WI38 (cell line): ENCODE measurements at regions not wholly inside any gene's neighbourhood (a gene's known extent, or its start where the extent isn't known, plus 50 kb on each side); places are given as distances from the start of the nearest gene placed in this dataset.

Experiments used
- H3K4me3 ChIP-seq: 2 replicates; pipeline ENCODE4 v1.5.1; 2011; ENCODE audit warnings: low read depth, mild to moderate bottlenecking, control low read depth, low read length
- TF ChIP-seq, protein P1 (sequence below): IDR thresholded peaks from 2 replicates; pipeline ENCODE4 v1.5.1; 2012; ENCODE audit warnings: low read depth, mild to moderate bottlenecking, control low read depth, low read length

- TF ChIP-seq, protein P1, sequence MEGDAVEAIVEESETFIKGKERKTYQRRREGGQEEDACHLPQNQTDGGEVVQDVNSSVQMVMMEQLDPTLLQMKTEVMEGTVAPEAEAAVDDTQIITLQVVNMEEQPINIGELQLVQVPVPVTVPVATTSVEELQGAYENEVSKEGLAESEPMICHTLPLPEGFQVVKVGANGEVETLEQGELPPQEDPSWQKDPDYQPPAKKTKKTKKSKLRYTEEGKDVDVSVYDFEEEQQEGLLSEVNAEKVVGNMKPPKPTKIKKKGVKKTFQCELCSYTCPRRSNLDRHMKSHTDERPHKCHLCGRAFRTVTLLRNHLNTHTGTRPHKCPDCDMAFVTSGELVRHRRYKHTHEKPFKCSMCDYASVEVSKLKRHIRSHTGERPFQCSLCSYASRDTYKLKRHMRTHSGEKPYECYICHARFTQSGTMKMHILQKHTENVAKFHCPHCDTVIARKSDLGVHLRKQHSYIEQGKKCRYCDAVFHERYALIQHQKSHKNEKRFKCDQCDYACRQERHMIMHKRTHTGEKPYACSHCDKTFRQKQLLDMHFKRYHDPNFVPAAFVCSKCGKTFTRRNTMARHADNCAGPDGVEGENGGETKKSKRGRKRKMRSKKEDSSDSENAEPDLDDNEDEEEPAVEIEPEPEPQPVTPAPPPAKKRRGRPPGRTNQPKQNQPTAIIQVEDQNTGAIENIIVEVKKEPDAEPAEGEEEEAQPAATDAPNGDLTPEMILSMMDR, result no peak
- H3K4me3 ChIP-seq, result no peak overlapping the region
These were observed 1981.9 kb upstream of the TENM3 start for GRCh38 chr4:180261346-180261745.

GRCh38 chr4:180280076-180280475 is 1963.1 kb upstream of the TENM3 start:
- TF ChIP-seq, protein P1, result no peak
- H3K4me3 ChIP-seq, result no peak overlapping the region

GRCh38 chr4:180280726-180281297 is 1962.4 kb upstream of the TENM3 start:
- H3K4me3 ChIP-seq, result no peak overlapping the region
- TF ChIP-seq, protein P1, result no peak

- no peak overlapping the region for H3K4me3 ChIP-seq
- TF ChIP-seq, protein P1, result no peak
These were observed 1961.5 kb upstream of the TENM3 start for GRCh38 chr4:180281724-180282123.

DNA sequence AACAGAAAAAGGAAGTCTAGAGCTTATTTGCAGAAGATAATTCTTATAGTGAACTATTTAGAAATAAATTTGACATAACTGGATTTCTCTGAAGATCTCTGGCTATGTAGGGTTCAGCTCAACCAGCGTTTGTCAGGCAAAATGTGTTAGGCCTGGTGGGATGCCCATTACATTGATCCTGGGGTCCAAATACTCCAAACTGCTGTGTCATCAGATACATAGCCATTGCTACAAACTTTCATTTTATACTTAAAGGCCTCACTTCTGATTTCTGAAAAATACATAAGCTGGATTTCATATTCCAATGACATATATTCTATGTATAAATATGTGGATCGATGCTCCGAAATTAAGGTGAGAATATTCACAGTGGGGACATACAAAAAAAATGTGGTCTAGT is 1958.9 kb upstream of the TENM3 start:
- TF ChIP-seq, protein P1, result no peak
- H3K4me3 ChIP-seq, result no peak overlapping the region

DNA sequence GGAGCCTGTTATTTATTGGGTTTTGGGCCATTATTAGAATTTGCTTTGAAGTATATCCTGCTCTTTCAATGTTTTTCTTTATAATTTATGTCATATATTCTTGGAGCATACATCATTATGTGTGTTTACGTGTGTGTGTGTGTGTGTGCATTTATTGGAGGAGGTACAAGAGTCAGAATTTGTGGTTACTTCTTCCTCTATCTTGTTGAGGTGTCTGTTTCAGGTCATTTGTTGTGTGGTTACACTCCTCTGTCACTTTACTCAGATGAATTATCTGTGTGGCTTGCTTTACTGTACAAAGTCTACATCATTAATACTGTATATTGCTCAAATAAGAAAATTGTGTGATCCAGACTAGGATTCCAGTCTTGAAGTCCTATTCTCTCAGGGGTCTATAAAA is 1957.4 kb upstream of the TENM3 start:
- TF ChIP-seq, protein P1, result no peak
- no peak overlapping the region for H3K4me3 ChIP-seq

DNA sequence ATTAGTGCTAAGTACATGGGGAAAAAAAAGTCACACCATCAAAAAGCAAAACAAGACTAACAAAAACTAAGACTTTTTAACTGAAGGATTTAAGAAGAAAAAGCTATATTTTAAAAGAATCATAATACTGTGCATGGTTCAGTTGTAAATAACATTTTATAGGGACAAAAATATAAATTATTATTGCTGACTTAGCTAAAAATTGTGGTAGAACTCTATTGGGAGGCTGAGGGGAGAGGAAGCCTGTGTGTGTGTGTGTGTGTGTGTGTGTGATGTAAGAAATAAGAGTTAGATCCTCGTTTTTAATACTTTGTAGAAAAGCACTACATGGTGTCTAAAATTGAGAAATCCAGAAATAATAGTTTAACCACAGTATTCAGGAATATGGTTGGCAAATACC is 1950.9 kb upstream of the TENM3 start:
- TF ChIP-seq, protein P1, result no peak

More for the DNA sequence above, 1950.9 kb upstream of the TENM3 start:
- no peak overlapping the region for H3K4me3 ChIP-seq
